AG04450 (cell line): ENCODE measurements at regions not wholly inside any gene's neighbourhood (a gene's known extent, or its start where the extent isn't known, plus 50 kb on each side); places are given as distances from the start of the nearest gene placed in this dataset.

Experiments used
- CTCF ChIA-PET: fragments of 300-600, 350-600 bp; formaldehyde crosslinking; extraction: SDS; loops from one replicate; lab custom pipeline; 2022; ENCODE audit warnings: antibody characterized with exemption, inconsistent platforms; lab: Charles Lee
- POLR2A ChIA-PET: fragments of 350-600 bp; formaldehyde crosslinking; extraction: SDS; loops from one replicate; lab custom pipeline; 2021; ENCODE audit warnings: antibody characterized with exemption, inconsistent platforms; lab: Yijun Ruan, JAX
- DNase-seq: peaks from one replicate; pipeline ENCODE4 v3.0.0-alpha.2; 2011; ENCODE audit warnings: low read depth, low spot score
- H3K27ac ChIP-seq: one replicate; pipeline ENCODE4 v1.5.1; 2012; ENCODE audit warnings: low read depth, low read length, control low read depth
- H3K27me3 ChIP-seq: one replicate; pipeline ENCODE4 v1.6.0; 2012; ENCODE audit warnings: low read length; ENCODE audit not compliant: control insufficient read depth, insufficient read depth
- H3K4me3 ChIP-seq: 2 replicates; pipeline ENCODE4 v1.5.1; 2011; ENCODE audit warnings: mild to moderate bottlenecking, low read depth, low read length, control low read depth
- H3K9me3 ChIP-seq: 2 replicates; pipeline ENCODE4 v1.5.1; 2012; ENCODE audit warnings: low read length; ENCODE audit not compliant: control insufficient read depth, insufficient read depth
- TF ChIP-seq, protein P1 (sequence below): IDR thresholded peaks from 2 replicates; pipeline ENCODE4 v1.5.1; 2011; ENCODE audit warnings: low read depth, low read length, control low read depth, inconsistent platforms

DNA sequence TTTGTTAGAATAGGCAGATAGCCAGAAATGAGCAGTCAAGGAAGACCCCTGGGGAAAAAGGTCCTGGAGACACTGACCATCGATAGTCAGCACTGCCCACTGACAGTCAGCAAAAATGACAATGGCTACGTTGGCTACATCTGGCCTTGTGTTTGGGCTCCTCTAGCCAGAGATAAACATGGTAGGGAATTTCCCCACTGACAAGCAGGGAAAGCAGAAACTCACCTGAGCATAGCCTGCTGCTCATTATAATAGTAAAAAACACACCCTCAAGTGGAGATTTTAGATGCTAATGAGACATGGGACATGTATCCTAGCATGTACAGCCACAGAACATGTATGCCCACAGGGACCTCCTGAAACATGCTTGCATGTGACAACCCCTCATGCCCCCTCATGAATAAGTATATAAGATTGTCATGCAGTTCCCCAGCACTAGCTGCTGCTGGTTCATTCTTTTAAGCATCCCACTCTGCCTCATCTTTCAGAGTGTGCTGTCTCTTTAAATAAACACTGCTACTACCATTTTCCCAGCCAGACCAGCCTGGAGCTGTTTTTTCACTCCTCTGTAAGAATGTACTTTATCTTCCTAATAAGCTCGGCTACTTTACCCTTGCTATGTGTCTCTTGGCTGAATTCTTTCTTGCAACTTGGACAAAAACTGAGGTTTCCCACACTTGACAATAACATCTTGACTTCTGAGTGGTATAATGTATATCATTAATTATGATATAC, 550.1 kb upstream of the CDH8 start:
- ChIA-PET CTCF (no interaction called here), POLR2A (no interaction called here)
- Histone ChIP-seq H3K27me3 (no peaks in the 10 kb centered on the region), H3K9me3 (peaks cover 6% of the 10 kb centered on the region), H3K4me3 (no peak overlapping the region), H3K27ac (no peak overlapping the region)
- TF ChIP-seq, protein P1, sequence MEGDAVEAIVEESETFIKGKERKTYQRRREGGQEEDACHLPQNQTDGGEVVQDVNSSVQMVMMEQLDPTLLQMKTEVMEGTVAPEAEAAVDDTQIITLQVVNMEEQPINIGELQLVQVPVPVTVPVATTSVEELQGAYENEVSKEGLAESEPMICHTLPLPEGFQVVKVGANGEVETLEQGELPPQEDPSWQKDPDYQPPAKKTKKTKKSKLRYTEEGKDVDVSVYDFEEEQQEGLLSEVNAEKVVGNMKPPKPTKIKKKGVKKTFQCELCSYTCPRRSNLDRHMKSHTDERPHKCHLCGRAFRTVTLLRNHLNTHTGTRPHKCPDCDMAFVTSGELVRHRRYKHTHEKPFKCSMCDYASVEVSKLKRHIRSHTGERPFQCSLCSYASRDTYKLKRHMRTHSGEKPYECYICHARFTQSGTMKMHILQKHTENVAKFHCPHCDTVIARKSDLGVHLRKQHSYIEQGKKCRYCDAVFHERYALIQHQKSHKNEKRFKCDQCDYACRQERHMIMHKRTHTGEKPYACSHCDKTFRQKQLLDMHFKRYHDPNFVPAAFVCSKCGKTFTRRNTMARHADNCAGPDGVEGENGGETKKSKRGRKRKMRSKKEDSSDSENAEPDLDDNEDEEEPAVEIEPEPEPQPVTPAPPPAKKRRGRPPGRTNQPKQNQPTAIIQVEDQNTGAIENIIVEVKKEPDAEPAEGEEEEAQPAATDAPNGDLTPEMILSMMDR: no peak
- DNase-seq: no peak

DNA sequence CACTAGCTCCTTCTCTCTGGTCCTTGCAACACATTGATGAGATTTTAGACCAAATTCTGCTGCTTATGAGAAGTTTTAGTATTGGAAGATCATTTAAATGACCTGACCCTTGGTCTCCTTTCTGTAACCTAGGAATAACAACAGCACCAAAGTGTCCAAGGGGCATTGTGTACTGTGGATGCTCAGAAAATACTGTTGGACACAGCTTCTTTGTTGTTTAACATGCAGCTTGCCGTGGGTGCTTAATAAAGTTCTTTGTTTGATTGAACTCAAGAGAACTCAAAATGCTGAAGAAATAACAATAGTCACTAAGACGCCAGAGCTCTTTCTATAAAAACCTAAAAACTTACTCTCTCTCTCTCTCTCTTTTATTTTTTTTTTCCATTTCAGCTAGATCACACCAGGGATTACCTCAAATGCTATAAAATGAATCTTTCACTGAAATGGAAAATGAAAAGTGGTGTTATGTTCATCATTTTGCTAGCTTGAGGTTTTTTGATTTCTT, 548.9 kb upstream of the CDH8 start:
- CTCF ChIA-PET: no interaction called here
- POLR2A ChIA-PET: no interaction called here
- Histone ChIP-seq H3K9me3 (peaks cover 6% of the 10 kb centered on the region), H3K27me3 (no peaks in the 10 kb centered on the region), H3K27ac (no peak overlapping the region), H3K4me3 (no peak overlapping the region)
- TF ChIP-seq, protein P1: no peak
- DNase-seq: no peak

DNA sequence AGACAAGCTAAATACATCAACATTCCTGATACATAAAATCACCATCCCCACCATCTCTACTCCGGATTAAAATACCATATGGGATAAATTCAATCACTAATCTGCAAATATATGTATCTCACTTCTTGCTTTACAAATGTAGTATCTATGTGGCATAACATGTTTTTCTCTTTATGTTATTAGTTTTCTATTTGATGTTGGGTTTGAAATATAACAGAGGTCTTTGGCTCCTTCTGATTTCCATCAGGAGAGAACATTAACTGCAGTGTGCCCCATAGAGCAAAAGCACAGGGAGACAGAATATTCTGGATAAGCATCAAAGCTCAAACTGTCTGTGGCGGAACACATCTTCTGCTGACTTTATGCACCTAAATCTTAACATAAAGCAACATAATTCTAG, 547.2 kb upstream of the CDH8 start:
- ChIA-PET POLR2A (no interaction called here), CTCF (no interaction called here)
- Histone ChIP-seq H3K27ac (no peak overlapping the region), H3K9me3 (peaks cover 10% of the 10 kb centered on the region), H3K4me3 (no peak overlapping the region), H3K27me3 (no peaks in the 10 kb centered on the region)
- TF ChIP-seq, protein P1: no peak
- no peak for DNase-seq

DNA sequence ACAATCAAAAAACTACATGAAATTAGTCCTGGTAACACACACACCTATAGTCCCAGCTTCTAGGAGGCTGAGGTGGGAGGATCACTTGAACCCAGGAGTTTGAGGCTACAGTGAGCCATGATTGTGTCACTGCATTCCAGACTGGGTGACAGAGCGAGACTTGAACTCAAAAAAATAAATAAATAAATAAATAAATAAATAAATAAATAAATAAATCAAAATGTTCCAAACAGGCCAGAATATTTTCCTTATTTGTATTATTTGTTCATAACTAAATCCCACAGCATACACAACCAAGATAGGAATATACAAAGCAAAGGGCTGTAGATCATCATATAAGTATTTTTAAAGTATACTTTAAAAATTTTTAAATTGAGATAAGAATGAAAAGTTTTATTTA, 537.2 kb upstream of the CDH8 start:
- no peak overlapping the region for H3K4me3 ChIP-seq
- ChIA-PET POLR2A (no interaction called here), CTCF (no interaction called here)
- peaks cover 18% of the 10 kb centered on the region; the same call in 1 of the 2 replicates for H3K9me3 ChIP-seq
- no peak for DNase-seq
- no peaks in the 10 kb centered on the region for H3K27me3 ChIP-seq
- no peak overlapping the region for H3K27ac ChIP-seq
- TF ChIP-seq, protein P1: no peak

DNA sequence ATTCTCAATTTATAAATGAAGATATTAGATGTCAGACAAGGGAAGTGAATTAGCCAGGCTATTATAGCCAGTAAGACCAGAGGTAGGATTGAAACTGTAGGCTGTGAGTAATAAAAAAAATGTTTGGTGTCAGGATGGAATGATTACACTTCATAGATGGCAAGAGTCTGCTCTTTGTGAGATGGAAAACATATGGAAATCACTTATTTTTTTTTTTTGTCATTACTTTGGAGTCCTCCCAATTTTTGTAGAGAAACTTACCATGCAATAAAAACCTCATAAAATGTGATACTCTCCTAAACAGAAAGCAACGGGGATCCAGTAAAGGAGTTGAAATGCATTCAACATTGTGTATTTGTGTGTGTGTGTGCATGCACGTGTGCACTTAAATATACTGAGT, 532.7 kb upstream of the CDH8 start:
- Histone ChIP-seq H3K4me3 (no peak overlapping the region), H3K27me3 (no peaks in the 10 kb centered on the region), H3K27ac (no peak overlapping the region), H3K9me3 (peaks cover 13% of the 10 kb centered on the region; the same call in 1 of the 2 replicates)
- ChIA-PET CTCF (no interaction called here), POLR2A (no interaction called here)
- TF ChIP-seq, protein P1: no peak
- no peak for DNase-seq
